Posterior vena cava (tissue), 2 donors: ENCODE measurements at regions not wholly inside any gene's neighbourhood (a gene's known extent, or its start where the extent isn't known, plus 50 kb on each side); places are given as distances from the start of the nearest gene placed in this dataset.

Source experiments
- DNase-seq: peaks from one replicate; pipeline ENCODE4 v3.0.0-alpha.2; 2020; ENCODE audit warnings: low spot score
- intact Hi-C, 2 donors: fragments of 100-400 bp; cut with DNase I; formaldehyde crosslinking; loops; one replicate each; pipeline versions ENCODE4 v1.14.1 to v1.14.2; 2022 to 2023
- donor health status: DM: yes; HTN: yes; CAD: no.
- donor health status: DM: yes; HTN: yes; CAD: no.

DNA sequence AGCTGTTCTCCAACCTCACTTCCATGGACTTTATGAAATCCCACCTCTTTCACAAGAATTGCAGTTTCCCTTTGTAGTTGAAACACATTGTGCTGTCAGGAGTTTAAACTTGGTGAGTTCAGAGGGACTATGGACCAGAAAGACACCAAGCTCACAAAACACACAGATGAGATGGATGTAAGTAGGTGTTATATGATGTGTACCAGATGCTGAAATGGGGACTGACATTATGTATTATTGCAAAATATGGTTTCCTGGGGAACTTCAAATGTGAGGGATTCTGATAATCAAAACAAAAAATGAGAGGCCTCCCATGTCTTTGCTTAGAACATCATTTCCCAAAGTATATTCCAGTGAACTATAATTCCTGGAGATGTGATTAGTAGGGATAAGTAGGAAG is 401.1 kb upstream of the ARID1B start:
- intact Hi-C loops = no loop called here
- no peak for DNase-seq

DNA sequence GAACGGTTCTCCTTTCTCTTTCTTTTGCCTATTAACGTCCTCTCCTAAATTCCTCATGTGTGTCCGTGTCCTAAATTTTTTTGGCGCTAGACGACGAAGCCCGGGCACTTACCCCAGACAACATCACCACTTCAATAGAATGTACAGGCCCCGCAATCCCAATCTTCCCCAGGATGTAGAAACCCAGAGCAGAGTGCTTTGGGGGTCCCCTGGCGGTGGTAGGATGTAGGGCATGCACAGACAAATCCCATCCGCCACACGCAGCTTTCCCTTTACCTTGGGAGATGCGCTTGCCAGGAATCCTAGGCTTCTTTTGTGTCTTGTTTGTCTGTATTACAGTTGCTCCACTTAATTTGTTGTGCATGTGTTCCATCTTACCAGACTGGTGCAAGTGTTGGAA is 417.3 kb upstream of the ARID1B start:
- intact Hi-C loops = no loop called here
- no peak for DNase-seq

DNA sequence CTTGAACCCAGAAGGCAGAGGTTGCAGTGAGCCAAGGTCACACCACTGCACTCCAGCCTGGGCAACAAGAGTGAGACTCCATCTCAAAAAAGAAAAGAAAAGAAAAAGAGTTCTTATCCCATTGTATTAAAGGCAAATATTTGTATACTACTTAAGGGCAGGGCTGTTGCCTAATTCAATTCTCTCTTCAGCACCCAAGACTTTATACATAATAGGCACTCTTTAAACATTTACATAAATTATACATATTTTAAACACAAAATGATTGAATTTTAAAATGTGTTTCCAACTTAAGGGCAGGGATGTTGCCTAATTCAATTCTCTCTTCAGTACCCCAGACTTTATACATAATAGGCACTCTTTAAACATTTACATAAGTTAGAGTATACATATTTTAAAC is 424.3 kb upstream of the ARID1B start:
- intact Hi-C loops = no loop called here

DNA sequence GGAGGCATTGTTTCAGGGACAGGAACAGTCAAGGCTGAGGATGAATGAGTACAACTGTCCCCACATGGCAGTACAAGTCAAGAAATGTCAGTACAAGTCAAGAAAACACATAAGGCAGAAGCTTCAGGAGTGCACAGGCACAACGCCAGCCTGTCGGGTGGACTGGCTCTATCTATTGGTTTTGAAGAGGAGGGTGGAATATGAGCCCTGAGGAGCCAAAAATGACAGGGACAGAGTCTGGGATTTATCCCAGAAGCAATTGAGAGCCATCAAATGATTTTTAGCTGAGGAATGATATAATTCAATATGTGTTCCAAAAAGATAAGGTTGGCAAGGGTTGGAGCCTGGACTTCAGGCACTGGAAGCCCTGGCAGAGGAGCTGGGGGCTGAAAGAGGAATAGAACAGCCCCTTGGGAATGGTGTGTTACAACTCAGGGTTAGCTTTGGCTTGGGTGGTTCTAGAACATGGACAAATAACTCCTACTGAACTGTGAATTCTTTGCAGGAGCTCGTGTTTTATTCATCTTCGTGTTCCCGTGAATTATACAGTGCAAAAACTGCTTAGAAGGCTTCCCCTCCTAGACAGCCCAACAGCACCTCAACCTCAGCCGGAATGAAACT is 425.7 kb upstream of the ARID1B start:
- no peak for DNase-seq
- intact Hi-C loops = no loop called here

More for the DNA sequence above, 424.3 kb upstream of the ARID1B start:
- DNase-seq = no peak

DNA sequence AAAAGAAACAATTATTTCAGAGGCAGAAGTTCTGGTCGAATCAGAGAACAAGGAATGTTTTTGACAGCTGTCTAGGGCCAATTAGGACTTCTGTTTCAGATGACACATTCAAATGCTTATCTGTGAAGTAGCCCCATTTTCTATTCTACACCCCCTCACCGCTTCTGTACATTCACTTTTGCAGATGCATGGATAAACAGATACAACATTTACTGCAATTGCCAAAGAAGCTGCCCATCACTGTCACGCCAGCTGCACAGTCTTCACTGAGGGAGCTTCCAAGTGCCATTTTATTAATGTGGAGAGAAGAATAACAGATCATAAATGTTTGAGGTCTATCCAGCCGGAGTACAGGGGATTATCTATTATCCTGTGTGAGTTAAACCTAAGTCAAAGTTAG is 426.8 kb upstream of the ARID1B start:
- intact Hi-C loops = no loop called here
- no peak for DNase-seq

DNA sequence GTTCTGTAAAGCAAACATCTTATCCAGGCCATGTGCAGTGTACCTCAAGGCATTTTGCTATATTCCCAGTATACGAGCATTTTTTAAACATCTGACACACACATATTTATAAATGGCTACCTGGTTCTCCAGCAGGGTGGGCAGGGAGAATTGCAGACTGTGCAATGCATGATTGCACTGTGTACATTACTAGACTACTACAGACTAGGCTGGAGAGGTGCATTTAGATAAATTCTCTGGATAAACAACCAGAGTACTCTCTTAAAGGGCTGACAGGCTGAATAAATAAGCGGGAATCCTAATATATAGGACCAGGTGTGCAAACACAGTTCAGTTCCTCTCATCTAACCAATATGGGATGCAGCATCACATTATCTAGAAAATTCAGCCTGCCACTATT is 428.3 kb upstream of the ARID1B start:
- no peak for DNase-seq
- intact Hi-C loops = no loop called here

DNA sequence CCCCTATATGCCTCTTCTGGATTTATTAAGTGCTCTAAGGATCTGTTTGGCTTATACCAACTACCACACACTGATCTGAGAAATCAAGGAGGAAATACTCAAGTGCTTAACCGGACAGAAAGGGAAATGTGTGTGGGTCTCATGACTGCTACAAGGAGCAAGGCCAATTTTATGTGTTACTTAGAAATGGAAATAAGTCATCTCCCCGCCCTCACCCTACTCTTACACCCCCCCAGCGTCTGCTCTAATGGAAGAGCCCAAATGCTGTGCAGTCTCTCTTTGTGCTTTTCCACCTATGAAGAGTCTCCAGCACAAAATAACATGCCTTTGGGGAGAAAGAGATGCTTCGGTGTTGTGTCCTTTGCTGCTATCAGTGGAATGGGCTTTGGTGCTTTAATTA is 428.8 kb upstream of the ARID1B start:
- intact Hi-C loops = no loop called here
- DNase-seq = no peak

DNA sequence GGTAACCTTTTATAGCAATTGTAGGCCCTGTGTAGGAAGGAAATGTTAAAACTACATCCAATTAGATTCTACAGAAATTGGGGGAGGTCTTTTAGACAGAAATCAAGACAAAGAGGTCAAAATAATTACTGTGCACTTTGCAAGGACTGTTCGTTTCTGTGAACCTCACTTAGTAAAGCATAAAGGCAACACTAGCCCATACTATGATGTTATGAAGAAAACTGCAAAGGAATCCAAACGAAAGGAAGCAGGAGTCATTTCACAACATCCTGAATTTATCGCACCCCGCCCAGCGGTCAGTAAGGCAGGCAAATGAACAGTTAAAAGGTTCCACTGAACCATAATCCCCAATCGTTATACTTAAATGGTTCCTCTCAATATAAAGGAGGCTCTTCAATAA is 429.5 kb upstream of the ARID1B start:
- no peak for DNase-seq
- intact Hi-C loops = no loop called here

DNA sequence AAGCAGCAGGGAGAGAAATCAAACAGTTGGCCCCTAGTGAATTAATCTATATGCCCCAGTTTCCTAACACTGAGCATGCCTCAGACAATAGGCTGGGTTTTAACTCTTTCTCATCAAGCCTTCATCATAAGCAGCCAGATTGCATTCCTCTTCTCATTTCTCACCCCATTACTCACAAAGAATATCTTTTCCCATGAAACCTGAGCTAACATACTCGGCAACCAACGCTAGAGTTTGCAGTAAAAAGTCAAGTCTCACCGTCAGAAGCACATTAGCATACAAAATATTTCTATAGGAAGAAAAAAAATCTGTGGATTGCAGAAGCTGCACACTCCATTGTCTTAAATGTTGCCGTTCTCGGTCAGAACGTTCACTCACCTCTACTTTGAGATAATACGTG is 429.9 kb upstream of the ARID1B start:
- intact Hi-C loops = no loop called here
- no peak for DNase-seq

DNA sequence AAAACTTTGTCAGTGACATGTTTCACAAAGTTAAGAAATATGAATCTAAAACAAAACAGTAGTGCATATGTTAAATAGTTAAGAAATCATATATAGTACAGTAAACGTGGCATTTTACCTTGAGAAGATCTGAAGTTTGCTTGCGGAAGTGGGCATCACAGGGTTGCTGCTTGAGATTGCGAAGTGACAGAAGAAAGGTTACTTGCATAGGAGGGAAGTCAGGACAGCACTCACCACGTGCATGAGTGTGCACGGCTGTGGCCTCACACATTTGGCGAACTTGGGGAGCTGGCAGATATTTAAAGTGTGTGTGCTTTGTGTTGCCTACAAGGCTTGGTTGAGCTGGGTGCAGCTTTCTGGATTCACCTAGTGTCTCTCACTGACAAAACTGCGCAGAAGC is 431.5 kb upstream of the ARID1B start:
- DNase-seq = no peak
- intact Hi-C loops = no loop called here

DNA sequence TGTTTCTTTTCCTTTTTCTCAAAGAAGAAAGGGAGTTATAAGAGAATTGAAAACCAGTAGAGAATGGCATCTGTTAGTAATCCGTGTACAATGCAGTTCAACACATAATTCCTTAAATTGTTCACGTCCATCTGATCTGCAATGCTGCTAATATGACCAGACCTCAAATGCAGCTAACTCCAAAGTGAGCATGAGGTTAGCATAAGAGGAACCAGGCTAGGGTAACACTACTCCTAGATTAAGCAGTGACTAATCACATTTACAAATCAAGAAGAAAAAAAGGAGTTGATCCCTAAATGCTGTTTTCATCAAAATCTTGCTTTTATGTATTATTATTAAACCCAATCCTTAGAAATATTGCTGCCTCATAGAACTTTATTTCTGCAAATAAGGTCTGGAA is 432.7 kb upstream of the ARID1B start:
- DNase-seq = no peak
- intact Hi-C loops = no loop called here

DNA sequence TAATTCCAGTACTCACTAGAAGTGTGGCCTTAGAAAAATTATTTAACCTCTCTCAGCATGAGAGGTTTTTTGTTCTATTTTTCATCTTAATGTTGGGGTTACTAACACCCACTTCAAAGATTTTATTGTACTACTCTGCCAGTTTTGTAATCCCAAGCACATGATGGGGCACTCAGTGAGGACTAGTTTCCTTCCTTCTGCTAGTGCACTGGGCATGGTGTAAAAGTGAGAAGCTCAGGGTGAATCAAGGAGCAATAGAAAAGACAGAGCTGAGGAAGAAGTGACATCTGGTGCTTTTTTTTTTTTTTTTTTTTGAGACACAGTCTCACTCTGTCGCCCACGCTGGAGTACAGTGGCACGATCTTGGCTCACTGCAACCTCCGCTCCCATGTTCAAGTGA is 439.4 kb upstream of the ARID1B start:
- intact Hi-C loops = no loop called here
- DNase-seq = no peak

DNA sequence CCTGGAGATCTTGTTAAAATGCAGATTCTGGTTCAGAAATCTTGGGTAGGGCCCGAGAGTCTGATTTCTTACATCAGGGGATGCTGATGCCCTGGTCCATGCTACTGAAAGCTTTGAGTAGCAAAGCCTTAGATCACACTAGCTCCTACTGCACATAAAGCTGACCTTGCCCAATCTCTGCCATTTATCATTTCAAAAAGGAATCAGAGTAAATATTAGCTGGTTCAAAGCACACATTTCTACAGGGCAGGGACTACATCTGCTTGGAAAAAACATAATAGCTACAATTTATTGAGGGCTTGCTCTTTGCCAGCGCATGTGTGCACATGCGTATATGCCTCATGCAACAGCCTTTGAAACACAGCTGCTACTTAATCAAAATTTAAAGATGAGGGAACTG is 440.4 kb upstream of the ARID1B start:
- no peak for DNase-seq
- intact Hi-C loops = no loop called here

DNA sequence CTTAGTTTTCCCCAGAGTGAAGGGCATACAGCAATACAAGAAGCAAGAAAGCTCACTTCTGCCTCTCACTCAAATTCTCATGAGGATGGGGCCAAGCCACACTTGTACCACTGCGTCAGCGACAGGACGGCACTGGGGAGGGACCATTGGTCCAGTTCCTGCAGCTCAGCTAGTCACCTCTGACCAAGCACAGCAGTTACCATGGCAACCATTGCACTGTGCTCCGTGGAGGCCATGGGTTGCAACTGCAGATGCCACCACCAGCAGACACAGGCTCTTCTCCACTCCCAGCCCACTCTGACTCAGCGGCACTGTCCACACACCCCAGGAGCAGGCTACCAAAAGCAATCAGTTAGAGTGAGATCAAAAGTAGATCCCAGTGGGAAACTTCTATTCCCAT is 441.1 kb upstream of the ARID1B start:
- DNase-seq = no peak
- intact Hi-C loops = no loop called here

DNA sequence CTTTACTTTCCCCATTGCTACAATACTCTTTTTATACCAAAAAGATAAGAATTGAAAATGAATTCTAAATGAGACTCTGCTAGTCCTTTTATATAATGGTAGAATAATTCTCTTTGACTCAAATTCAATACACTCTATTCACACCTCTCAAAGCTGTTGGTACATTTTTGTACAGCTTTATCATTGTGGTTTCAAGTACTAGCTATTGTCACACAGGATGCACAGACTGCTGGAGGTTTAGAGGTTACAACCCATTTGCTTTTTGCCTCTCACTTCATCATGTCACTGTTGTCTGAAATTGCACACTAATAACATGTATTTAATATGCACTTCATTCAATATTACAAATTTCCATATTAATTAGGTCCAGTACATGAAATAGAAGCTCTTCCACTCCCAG is 442.2 kb upstream of the ARID1B start:
- intact Hi-C loops = no loop called here

DNA sequence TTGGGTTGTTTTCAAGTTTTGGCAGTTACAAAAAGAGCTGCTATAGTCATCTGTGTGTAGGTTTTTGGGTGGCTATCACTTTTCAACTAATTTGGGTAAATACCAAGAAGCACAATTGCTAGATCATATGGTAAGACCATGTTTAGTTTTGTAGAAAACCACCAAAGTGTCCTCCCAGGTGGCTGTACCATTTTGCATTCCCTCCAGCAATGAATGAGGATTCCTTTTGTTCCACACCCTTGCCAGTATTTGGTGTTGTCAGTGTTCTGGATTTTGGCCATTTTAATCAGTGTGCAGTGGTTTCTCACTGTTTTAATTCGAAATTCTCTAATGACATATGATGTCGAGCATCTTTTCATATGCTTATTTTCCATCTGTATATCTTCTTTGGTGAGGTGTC is 457.5 kb upstream of the ARID1B start:
- intact Hi-C loops = no loop called here
- no peak for DNase-seq

More for the DNA sequence above, 442.2 kb upstream of the ARID1B start:
- no peak for DNase-seq

DNA sequence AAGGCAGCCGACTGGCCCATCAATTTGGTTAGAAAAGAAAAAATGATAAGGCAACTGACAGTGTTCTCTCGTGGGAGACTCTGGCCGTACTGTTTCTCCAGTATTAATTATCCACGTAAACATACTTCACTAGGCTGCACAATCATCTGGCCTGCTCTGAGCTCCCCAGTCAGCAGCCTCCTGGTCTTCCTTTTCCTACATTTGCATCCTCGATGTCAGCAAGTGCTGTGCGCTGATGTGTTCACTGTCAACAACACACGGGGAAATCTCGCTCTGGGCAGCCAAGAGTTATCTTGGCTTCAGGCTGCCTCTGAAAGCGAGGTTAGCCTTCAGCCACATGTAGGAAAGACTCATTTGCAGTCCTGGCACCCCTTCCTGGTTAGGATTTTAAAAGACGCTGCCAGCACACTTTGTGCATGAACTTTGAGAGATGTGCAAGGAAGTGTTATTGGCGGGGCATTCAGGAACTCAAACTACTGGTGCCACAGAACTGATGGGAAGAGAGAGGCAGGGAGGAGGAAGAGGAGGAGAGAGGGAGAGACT is 460.5 kb upstream of the ARID1B start:
- intact Hi-C loops = no loop called here
- no peak for DNase-seq

DNA sequence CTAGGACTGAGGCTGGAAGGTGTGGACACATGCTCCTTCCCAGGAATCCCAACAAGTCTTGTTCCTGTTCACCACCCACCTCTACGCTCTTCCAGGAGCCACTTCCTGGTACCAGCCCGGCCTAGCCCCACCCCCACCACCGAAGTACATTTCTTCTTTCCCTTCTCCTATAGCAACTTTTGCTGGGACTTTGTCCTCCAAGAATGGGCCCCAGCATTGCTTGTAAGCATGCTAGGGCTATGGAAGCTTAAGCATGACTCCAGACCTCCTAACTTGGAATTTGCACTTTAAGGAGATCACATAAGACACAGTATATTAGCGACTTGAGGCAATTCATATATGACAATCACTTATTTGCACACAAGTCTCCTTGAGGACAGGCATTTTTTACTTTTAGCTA is 462.0 kb upstream of the ARID1B start:
- no peak for DNase-seq
- intact Hi-C loops = no loop called here

DNA sequence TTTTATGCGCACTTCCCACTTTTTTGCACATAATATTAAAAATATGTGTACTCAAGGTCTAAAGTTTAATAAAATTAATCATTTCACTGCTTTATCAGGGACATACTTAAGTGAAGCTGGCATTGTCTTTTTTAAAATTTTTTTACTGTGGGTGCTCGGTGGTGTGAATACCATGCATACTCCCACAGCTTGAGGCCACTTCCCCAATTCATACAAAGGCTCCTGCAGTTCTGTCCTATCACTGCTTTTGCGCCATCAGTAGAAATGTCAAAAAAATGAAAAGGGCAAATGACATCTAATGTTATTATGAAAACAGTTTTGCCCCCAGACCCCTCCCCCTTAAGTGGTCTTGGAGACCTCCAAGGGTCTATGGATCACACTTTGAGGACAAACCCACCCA is 464.1 kb upstream of the ARID1B start:
- DNase-seq = no peak
- intact Hi-C loops = no loop called here

DNA sequence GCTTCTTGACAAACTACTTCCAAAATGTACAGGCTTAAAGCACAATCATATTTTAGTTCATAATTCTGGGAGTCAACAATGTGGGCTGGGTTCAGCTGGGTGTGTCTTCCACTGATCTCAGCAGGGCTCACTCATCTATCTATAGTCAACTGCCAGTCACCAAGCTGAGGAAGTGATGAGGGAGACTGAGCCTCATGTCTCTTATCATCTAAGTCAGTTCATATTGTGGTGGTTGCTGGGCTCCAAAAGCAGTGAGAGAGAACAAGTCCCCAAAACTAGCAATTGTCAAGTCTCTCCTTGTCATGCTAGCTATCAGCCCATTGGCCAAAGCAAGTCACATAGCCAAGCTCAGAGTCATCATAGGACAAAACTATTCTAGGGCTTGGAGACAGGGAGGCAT is 465.9 kb upstream of the ARID1B start:
- intact Hi-C loops = loop anchor here in 1 of 2 donors (1.0 kb wide), 1 partner anchor 15 kb away; no protein-coding TSS in a partner anchor
- no peak for DNase-seq

DNA sequence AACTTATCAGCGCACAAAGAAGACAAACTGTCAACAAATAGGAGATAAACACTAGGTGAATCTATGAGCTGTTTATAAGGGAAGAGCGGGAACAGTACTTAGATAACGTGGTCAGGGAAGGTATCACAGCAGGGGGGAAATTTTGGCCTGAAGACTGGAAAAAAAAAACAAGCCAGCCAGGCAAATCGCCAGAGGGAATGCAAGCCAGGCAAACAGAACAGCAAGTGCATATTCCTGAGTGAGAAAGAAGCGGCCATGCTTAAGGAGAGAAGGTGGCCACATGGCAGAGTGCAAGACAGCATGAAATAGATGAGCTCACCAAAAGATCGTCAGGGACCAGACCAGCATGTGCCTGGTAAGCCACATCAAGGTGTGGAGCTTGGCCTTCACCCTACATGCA is 466.5 kb upstream of the ARID1B start:
- no peak for DNase-seq
- intact Hi-C loops = loop anchor here in 1 of 2 donors (1.0 kb wide), 1 partner anchor 14 kb away; no protein-coding TSS in a partner anchor

DNA sequence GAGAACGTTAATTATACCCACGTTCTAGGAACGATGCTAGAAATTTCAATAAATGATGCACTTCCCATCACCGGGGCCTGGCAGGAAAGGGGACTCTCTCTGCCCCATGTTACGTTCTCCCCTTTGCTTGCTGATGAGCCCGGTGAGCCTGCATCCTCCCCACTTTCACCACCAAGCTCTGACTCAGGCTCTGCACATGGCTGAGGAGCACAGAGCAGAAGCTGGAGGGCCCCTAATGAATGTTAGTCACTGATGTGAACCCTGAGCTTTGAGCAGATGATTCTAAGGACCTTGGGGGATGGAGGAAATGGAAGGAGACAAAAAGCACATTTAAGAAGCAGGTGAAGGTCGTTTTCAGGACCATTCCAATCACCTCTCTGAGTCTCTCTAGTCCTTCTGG is 468.2 kb upstream of the ARID1B start:
- no peak for DNase-seq
- intact Hi-C loops = no loop called here
